ENCODE measurements at regions not wholly inside any gene's neighbourhood (a gene's known extent, or its start where the extent isn't known, plus 50 kb on each side); places are given as distances from the start of the nearest gene placed in this dataset.

DNA sequence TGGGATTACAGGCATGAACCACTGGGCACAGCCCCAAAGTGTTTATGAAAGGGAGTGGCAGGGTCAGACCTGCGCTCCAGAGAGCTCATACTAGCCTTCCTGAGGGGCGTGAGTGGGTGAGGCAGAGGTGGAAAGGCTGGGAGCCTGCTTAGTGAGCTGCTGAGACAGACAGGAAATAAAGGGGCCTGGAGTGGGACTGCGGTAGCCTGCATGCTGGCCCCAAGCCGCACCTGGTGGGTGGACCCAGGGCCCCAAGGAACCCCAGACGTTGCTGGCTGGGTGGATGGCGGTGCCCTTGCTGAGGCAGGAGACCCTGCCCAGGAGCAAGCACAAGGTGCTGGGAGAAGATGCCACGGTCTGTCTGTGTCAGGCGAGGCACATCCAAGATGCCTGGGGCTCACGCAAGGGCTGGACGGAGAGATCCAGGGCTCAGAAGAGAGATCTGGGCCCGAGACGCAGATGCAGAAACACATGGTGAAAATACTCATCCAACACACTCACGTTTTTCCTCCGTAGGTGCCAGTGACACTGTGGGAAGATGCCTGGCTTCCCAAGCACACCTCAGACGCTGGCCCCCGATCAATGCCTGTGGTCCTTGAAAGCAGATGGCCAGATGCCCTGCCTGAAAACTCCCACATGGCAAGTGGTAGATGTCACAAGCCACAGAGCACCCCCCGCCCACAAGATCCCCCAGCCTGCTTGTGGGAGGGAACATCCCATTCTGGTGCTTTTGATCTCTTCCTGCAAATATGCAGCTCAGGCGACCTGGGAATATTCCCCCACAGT lies 151.1 kb downstream of the GLI2 start:
- Mint-ChIP-seq H3K4me1 (peaks cover 88% of the 10 kb centered on the region), H3K9me3 (no peaks in the 10 kb centered on the region), H3K27ac (peak overlapping the region; percentile 24), H3K36me3 (ENCODE audit: low read depth) (peaks cover 5% of the 10 kb centered on the region), H3K4me3 (peak overlapping the region; percentile 32), H3K27me3 (ENCODE audit: low read depth, poor library complexity) (peaks cover 5% of the 10 kb centered on the region)
- no peak for DNase-seq
- TF ChIP-seq CTCF (IDR thresholded peaks at IDR 0.05): no peak

DNA sequence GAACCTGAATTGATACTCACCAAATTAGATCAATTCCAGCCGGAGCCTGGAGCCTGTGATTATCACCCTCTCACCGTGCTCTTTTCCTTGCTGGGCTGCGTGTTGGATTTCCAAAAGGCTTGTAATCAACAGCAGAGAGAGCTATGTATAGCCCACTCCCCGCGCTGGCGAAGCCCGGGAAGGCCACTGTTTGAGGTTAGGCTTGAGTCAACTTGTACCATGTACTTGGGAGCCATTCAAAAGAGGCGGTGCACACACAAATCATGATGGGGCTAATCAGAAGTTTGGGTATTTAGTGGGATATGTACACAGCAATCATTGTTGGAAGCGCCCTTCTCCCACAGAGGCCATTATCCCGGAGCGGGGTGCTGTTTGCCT lies 151.6 kb downstream of the GLI2 start:
- Mint-ChIP-seq H3K36me3 (ENCODE audit: low read depth) (peaks cover 5% of the 10 kb centered on the region), H3K27ac (peak overlapping the region; percentile 24), H3K4me1 (peaks cover 89% of the 10 kb centered on the region), H3K27me3 (ENCODE audit: low read depth, poor library complexity) (peaks cover 8% of the 10 kb centered on the region), H3K4me3 (peak overlapping the region; percentile 32), H3K9me3 (no peaks in the 10 kb centered on the region)
- no peak for TF ChIP-seq CTCF (IDR thresholded peaks at IDR 0.05)
- DNase-seq: no peak

DNA sequence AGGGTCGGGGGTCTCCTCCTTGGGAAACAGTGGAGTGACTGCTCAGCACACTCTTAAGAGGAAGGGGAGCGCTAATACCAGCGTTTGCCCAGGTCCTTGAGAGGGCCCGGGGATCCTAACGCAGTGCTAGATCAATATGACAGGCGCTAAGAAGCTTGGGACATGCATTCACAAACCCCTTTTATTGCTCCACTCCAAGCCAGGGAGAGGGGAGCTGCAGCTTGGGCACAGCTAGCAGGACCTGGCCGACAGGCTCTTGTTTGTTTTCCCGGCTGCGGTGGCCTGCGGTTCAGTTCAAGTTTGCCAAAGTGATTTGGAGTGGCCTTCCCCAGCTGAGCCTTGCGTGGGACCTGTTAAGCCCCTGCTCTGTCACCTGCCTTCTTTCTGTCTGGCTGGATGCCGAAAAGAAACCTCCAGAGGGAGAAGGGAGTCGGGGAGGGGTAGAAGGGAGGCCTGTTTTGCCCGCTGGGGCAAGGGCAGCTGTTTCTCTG lies 152.1 kb downstream of the GLI2 start:
- Mint-ChIP-seq H3K4me1 (peaks cover 89% of the 10 kb centered on the region), H3K27me3 (ENCODE audit: low read depth, poor library complexity) (peaks cover 8% of the 10 kb centered on the region), H3K4me3 (peak overlapping the region; percentile 32), H3K27ac (peak overlapping the region; percentile 39), H3K9me3 (no peaks in the 10 kb centered on the region), H3K36me3 (ENCODE audit: low read depth) (peaks cover 5% of the 10 kb centered on the region)
- peak; percentile 25 for DNase-seq
- no peak for TF ChIP-seq CTCF (IDR thresholded peaks at IDR 0.05)

- H3K27ac Mint-ChIP-seq: no peak overlapping the region
Measured at GRCh38 chr2:120888851-120889250, 153.2 kb downstream of the GLI2 start.

GRCh38 chr2:120889936-120890335 lies 154.3 kb downstream of the GLI2 start:
- no peak for TF ChIP-seq CTCF (IDR thresholded peaks at IDR 0.05)
- H3K27me3 Mint-ChIP-seq (ENCODE audit: low read depth, poor library complexity): peaks cover 9% of the 10 kb centered on the region
- H3K36me3 Mint-ChIP-seq (ENCODE audit: low read depth): peaks cover 5% of the 10 kb centered on the region
- no peak overlapping the region for H3K27ac Mint-ChIP-seq
- no peaks in the 10 kb centered on the region for H3K9me3 Mint-ChIP-seq
- no peak for DNase-seq
- no peak overlapping the region for H3K4me3 Mint-ChIP-seq
- peaks cover 89% of the 10 kb centered on the region for H3K4me1 Mint-ChIP-seq

More at GRCh38 chr2:120888851-120889250, 153.2 kb downstream of the GLI2 start:
- H3K4me3 Mint-ChIP-seq: no peak overlapping the region
- peaks cover 5% of the 10 kb centered on the region for H3K36me3 Mint-ChIP-seq (ENCODE audit: low read depth)
- H3K9me3 Mint-ChIP-seq: no peaks in the 10 kb centered on the region
- H3K27me3 Mint-ChIP-seq (ENCODE audit: low read depth, poor library complexity): peaks cover 8% of the 10 kb centered on the region
- DNase-seq: no peak
- TF ChIP-seq CTCF (IDR thresholded peaks at IDR 0.05): no peak
- H3K4me1 Mint-ChIP-seq: peaks cover 89% of the 10 kb centered on the region
